HG03135 (cell line): ENCODE measurements at regions not wholly inside any gene's neighbourhood (a gene's known extent, or its start where the extent isn't known, plus 50 kb on each side); places are given as distances from the start of the nearest gene placed in this dataset.

ENCODE experiments used
- ATAC-seq: cut with Tn5 transposase; IDR thresholded peaks from one replicate; pipeline ENCODE4 v1.9.1; 2021; ENCODE audit warnings: mild to moderate bottlenecking, moderate library complexity; ENCODE audit not compliant: unreplicated experiment

DNA sequence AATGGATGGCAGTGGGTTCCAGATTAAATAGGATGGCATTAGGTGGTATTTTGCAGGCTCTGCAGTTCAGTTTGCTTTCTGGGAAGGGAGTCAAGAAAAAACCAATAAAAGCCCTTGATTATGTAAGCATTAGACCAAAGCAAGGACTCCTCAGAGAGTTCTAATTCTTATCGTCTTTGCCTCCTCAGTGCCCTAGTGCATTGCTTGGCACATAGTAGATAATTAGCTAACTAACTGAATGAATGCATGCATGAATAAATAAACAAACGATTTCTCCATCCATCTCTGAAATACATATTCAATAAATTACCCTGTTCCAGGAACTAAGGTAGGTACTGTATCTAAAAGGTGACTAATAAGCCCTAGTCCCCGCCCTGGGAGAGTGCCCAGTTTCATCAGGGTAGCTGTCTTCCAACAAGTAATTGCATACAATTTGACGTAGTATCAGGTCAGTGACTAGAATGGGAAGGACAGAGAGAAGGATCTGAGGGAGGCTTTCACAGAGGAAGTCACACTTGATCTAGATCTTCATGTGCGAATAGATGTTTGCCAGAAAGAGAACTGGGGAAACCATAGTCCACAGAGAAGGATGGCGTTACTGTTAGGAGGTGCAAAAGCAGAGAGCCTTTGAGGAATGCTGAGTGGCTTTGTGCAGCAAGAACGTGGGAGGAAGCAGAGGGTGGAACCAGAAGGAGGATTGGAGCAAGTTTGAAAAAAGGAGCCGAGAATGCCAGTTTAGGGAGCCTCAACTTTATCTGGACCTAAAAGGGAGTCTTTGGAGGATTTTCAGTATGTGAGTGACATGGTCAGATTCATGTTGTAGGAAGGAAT, 111.4 kb downstream of the TBX19 start:
- ATAC-seq, result no peak

DNA sequence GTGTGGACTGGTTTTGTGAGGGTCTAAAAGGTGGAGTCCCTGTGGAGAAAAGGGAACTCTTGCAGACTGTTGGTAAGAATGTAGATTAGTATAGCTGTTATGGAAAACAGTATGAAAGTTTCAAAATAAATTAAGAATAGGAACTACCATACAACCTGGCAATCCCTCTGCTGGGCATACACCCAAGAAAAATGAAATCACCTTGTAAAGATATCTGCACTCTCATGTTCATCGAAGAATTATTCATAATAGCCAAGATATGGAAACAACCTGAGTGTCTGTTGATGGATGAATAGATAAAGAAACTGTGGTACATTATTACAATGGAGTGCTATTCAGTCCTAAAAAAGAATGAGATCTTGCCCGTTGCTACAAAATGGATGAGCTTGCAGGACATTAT, 109.6 kb downstream of the TBX19 start:
- no peak for ATAC-seq

GRCh38 chr1:168387781-168388760, 107.4 kb downstream of the TBX19 start:
- no peak for ATAC-seq

DNA sequence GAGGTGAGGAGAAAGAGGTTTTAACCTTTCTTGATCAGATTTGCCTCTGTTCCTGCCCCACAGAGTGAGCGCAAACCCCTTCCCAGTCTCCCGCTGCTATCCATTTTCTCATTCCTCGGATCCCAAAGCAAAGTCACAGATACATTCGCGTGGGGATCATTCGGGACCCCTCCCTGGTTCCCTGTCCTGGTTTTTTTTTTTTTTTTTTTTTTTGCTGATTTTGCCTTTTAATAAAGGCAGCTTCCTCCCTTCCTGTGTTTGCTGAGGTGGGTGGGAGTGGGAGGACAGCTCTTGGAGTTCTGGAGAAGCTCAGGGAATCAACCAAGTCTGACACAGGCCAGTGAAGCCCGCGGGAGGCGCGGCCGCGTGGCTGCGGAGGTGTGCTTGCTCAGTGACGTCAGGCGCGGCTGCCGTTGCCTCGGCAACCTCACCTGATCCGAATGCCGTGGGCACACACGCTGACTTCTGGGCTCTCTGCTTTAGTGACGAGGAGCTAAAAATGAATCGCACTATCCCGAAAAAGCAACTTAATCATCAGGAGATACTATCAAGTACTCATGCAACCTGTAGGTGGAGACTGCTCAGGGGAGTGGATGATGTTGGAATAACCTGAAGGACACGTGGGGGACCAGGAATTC, 106.4 kb downstream of the TBX19 start:
- no peak for ATAC-seq

- ATAC-seq, result no peak
These were observed 105.8 kb downstream of the TBX19 start for GRCh38 chr1:168386492-168386891.

DNA sequence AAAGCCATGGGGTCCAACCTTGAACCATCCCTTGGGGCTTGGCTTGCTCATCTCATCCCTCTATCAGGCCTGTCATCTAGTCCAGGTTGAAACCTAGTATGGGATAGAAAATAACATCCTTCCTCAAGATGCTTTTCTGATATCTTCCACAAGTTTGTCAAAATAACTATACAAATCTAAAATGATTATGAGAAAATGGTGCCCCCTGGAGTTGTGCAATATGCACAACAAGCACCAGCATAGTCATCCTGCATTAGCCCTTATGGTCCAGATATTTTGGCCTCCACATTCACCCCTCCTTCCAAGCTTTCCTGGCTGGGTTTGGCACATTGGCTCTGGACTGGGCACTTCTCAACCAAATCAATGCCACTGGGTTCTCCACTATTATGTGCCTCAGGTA, 101.2 kb downstream of the TBX19 start:
- no peak for ATAC-seq

DNA sequence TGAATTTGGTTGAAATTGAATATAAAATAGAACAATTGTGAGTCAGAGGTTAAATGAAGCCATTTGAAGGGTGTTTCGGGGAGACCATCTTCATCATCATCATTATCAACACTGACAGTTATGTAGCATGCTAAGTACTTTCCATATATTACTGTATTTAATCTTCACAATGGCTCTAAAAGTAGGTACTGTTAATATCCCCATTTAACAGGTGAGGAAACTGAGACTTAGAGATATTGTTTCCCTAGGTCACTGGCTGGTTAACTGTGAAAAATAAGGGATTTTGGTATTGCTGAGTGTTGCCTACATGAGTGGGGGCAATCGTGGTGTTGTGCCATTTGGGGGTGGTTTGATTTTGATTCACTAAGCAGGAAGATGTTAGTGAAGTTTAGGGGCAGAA, 100.3 kb downstream of the TBX19 start:
- no peak for ATAC-seq

GRCh38 chr1:168379104-168379860, 98.6 kb downstream of the TBX19 start:
- no peak for ATAC-seq

GRCh38 chr1:168375566-168376300, 95.1 kb downstream of the TBX19 start:
- no peak for ATAC-seq

GRCh38 chr1:168374566-168374965, 93.9 kb downstream of the TBX19 start:
- no peak for ATAC-seq

GRCh38 chr1:168373869-168374268, 93.2 kb downstream of the TBX19 start:
- ATAC-seq, result no peak

GRCh38 chr1:168372861-168373371, 92.2 kb downstream of the TBX19 start:
- ATAC-seq, result no peak

DNA sequence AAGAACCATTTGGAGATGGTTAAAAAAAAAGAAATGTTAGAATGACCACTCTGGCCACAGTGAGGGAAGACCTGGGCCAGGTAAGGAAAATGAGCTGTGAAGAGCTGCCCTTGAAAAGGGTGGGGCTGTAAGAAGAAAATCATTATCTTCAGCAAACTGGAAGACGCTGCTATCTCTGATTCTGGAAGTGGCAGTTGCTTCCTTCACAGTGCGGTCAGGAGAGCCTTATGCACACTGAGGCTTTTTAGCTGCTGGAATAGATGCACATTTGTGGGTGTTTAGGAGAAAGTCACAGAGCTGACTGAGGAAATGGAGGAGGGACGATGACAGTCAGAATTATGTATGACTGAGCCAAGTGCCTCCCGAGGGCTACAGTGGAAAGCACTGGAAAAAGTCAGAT, 91.6 kb downstream of the TBX19 start:
- ATAC-seq, result no peak

DNA sequence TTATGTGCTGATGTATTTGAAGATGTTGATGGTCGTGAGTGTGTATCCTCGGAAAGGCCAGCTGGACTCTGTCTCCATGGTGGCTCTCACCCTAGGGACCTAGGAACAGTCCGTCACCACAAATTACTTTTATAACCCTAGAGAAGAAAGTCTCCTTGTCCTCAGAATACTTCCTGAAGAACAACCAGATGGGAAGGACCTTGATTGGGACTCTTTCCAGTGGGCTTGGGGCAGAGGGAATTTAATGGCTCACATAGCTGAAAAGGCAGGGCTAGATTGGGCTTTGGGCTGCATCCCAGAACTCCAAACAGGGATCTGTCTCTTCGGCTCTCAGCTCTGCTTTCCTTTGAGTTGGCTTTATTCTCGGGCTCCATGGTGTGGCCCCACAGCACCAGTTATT, 90.8 kb downstream of the TBX19 start:
- no peak for ATAC-seq

GRCh38 chr1:168370586-168370985, 89.9 kb downstream of the TBX19 start:
- no peak for ATAC-seq

- ATAC-seq, result no peak
These were observed 89.0 kb downstream of the TBX19 start for GRCh38 chr1:168369655-168370054.

GRCh38 chr1:168368131-168368530, 87.5 kb downstream of the TBX19 start:
- ATAC-seq, result no peak

DNA sequence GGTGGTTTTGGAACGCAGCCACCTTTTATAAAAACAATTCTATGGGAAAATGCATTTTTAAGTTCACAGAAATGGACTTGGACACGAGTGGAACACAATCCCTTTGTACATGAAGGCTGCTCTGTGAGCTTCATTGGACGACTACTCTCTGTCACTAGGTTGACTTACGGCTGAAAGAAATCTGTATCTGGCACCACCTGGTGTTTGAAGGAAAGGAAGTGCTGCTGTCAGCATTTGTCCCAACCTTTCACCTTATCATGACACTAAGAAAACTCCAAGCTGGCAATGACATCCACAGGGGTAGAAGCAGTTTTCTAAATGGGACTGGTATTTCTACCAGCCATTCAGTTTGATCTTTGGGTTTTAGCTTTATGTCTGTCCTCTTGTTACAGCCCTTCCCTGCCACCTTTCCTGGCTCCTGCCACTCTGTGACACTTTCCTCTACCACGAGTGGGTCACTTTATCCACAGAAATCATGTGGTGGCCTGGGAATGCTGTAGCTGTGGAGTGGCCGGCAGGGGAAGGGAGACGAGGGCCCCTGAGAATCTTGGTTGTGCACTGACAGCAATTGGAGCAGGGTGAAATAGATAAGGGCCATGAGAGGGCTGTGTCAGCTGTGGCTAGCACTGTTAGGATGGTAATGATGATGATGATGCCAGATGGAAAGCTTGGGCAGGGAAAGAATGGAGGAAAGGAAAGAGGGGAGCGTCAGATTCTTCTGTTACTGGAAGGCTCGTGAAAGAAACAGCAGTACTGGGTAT, 85.2 kb downstream of the TBX19 start:
- ATAC-seq, result no peak
